ENCODE measurements at regions not wholly inside any gene's neighbourhood (a gene's known extent, or its start where the extent isn't known, plus 50 kb on each side); places are given as distances from the start of the nearest gene placed in this dataset.
"Not testable (repeated sequence)": the region's sequence is repeated elsewhere in the genome, so short reads cannot be mapped to it uniquely, and the experiment has no call there.

DNA sequence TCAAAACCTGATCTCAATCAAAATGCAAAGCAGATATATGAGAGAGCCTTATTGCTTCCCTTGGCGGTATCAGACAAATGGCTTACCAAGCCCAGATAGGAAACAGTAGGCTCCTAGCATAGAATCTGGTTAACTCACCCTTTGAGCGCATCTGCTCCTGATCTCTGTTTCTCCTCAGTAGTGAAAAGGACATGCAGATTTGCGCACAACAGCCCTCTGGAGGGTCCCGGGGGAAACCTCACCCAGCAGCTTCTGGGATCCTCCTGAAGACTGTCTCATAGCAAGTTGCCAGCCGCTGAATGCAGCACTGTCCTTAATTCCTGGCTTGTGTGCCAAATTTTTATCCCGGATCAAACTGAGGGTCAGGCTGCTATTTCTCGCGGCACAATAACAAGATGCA, 192.2 kb downstream of the FASLG start:
- peak; percentile 93 for ATAC-seq
- no peak for TF ChIP-seq ARNTL (CRISPR knock-in tag; IDR thresholded peaks at IDR 0.05; ENCODE audit: borderline replicate concordance, low read depth)
- 0 out of 2 replicates have a peak, but pooled peaks have one; percentile 19 for TF ChIP-seq RARB (CRISPR knock-in tag; IDR thresholded peaks at IDR 0.05)

DNA sequence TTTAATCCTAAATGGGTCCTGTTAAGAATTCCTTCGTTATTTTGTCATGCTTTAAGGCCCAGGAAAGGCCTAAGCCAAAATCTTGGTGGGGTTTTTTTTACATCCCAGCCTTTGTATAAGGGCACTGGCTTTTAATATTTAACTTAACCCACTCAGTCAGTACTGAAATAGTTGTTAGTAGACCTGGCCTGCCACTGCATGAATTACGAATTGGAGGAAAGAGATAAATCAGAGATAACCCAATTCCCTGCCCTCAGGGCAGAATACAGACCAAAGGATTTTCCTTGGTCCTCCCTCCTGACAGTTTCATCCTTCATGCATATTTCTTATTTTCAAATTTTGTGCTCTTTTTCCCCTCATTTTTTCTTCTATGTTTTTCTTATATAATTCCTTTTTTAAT, 193.0 kb downstream of the FASLG start:
- peak; percentile 35 for ATAC-seq
- TF ChIP-seq, protein P1, sequence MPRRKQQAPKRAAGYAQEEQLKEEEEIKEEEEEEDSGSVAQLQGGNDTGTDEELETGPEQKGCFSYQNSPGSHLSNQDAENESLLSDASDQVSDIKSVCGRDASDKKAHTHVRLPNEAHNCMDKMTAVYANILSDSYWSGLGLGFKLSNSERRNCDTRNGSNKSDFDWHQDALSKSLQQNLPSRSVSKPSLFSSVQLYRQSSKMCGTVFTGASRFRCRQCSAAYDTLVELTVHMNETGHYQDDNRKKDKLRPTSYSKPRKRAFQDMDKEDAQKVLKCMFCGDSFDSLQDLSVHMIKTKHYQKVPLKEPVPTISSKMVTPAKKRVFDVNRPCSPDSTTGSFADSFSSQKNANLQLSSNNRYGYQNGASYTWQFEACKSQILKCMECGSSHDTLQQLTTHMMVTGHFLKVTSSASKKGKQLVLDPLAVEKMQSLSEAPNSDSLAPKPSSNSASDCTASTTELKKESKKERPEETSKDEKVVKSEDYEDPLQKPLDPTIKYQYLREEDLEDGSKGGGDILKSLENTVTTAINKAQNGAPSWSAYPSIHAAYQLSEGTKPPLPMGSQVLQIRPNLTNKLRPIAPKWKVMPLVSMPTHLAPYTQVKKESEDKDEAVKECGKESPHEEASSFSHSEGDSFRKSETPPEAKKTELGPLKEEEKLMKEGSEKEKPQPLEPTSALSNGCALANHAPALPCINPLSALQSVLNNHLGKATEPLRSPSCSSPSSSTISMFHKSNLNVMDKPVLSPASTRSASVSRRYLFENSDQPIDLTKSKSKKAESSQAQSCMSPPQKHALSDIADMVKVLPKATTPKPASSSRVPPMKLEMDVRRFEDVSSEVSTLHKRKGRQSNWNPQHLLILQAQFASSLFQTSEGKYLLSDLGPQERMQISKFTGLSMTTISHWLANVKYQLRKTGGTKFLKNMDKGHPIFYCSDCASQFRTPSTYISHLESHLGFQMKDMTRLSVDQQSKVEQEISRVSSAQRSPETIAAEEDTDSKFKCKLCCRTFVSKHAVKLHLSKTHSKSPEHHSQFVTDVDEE (CRISPR knock-in tag; IDR thresholded peaks at IDR 0.05): no peak
- no peak for TF ChIP-seq TCF4 (CRISPR knock-in tag; IDR thresholded peaks at IDR 0.05; ENCODE audit: borderline replicate concordance)
- no peak for TF ChIP-seq ZNF8 (CRISPR knock-in tag; IDR thresholded peaks at IDR 0.05)
- TF ChIP-seq OSR1 (CRISPR knock-in tag; IDR thresholded peaks at IDR 0.05): no peak
- TF ChIP-seq, protein P2, sequence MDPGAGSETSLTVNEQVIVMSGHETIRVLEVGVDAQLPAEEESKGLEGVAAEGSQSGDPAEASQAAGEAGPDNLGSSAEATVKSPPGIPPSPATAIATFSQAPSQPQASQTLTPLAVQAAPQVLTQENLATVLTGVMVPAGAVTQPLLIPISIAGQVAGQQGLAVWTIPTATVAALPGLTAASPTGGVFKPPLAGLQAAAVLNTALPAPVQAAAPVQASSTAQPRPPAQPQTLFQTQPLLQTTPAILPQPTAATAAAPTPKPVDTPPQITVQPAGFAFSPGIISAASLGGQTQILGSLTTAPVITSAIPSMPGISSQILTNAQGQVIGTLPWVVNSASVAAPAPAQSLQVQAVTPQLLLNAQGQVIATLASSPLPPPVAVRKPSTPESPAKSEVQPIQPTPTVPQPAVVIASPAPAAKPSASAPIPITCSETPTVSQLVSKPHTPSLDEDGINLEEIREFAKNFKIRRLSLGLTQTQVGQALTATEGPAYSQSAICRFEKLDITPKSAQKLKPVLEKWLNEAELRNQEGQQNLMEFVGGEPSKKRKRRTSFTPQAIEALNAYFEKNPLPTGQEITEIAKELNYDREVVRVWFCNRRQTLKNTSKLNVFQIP (CRISPR knock-in tag; IDR thresholded peaks at IDR 0.05; ENCODE audit: borderline replicate concordance, low read depth): no peak
- TF ChIP-seq, protein P3, sequence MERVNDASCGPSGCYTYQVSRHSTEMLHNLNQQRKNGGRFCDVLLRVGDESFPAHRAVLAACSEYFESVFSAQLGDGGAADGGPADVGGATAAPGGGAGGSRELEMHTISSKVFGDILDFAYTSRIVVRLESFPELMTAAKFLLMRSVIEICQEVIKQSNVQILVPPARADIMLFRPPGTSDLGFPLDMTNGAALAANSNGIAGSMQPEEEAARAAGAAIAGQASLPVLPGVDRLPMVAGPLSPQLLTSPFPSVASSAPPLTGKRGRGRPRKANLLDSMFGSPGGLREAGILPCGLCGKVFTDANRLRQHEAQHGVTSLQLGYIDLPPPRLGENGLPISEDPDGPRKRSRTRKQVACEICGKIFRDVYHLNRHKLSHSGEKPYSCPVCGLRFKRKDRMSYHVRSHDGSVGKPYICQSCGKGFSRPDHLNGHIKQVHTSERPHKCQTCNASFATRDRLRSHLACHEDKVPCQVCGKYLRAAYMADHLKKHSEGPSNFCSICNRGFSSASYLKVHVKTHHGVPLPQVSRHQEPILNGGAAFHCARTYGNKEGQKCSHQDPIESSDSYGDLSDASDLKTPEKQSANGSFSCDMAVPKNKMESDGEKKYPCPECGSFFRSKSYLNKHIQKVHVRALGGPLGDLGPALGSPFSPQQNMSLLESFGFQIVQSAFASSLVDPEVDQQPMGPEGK (CRISPR knock-in tag; IDR thresholded peaks at IDR 0.05; ENCODE audit: borderline replicate concordance): no peak
- TF ChIP-seq SNAI2 (CRISPR knock-in tag; IDR thresholded peaks at IDR 0.05): no peak
- no peak for TF ChIP-seq GLIS3 (CRISPR knock-in tag; IDR thresholded peaks at IDR 0.05)
- no peak for TF ChIP-seq ISL1 (CRISPR knock-in tag; IDR thresholded peaks at IDR 0.05)
- no peak for TF ChIP-seq PPARA (CRISPR knock-in tag; IDR thresholded peaks at IDR 0.05; ENCODE audit: borderline replicate concordance)
- no peak for TF ChIP-seq BACH2 (CRISPR knock-in tag; IDR thresholded peaks at IDR 0.05; ENCODE audit: borderline replicate concordance)
- TF ChIP-seq ZFP3 (CRISPR knock-in tag; IDR thresholded peaks at IDR 0.05): no peak
- no peak for TF ChIP-seq ZFP30 (CRISPR knock-in tag; IDR thresholded peaks at IDR 0.05)

DNA sequence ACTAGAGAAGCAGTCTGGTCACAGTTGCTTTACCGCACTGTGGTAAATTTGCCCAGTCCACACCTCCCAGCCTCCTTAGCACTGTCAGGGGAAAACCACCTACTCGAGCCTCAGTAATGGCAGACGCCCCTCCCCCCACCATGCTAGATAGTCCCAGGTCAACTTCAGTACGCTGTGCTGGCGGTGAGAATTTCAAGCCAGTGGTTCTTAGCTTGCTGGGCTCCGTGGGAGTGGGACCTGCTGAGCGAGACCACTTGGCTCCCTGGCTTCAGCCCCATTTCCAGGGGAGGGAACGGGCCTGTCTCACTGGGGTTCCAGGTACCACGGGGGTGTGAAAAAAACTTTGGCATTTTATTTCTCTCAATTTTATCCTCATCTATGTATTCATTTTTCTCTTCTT, 194.8 kb downstream of the TNFSF18 start:
- ATAC-seq: not testable (repeated sequence)

DNA sequence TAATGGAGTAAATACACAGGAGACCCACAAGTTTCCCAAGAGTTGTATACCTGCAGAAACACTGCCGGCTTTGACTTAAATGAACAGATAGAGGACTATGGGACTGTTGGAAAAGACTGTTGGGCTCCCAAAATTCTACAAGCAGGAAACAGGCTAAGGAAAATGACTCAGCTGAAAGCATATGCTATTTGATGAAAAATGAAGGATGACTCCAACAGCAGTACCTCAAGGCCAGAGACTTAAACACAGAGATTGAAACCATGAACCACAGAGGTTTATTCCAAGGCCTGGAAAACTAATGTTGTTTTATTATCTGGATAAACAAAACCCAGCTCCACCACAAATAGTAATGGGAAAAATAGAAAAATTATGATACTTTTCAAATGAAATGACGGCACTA, 187.7 kb downstream of the TNFSF18 start:
- ATAC-seq: no peak
- TF ChIP-seq TOX (CRISPR knock-in tag; IDR thresholded peaks at IDR 0.05; ENCODE audit: borderline replicate concordance) (no peak), BACH2 (CRISPR knock-in tag; IDR thresholded peaks at IDR 0.05; ENCODE audit: borderline replicate concordance) (no peak), OSR1 (CRISPR knock-in tag; IDR thresholded peaks at IDR 0.05) (no peak), ZNF70 (CRISPR knock-in tag; IDR thresholded peaks at IDR 0.05) (no peak), TCF4 (CRISPR knock-in tag; IDR thresholded peaks at IDR 0.05; ENCODE audit: borderline replicate concordance) (no peak), ZFP3 (CRISPR knock-in tag; IDR thresholded peaks at IDR 0.05) (no peak)
- TF ChIP-seq, protein P3 (CRISPR knock-in tag; IDR thresholded peaks at IDR 0.05; ENCODE audit: borderline replicate concordance): no peak
- TF ChIP-seq, protein P4, sequence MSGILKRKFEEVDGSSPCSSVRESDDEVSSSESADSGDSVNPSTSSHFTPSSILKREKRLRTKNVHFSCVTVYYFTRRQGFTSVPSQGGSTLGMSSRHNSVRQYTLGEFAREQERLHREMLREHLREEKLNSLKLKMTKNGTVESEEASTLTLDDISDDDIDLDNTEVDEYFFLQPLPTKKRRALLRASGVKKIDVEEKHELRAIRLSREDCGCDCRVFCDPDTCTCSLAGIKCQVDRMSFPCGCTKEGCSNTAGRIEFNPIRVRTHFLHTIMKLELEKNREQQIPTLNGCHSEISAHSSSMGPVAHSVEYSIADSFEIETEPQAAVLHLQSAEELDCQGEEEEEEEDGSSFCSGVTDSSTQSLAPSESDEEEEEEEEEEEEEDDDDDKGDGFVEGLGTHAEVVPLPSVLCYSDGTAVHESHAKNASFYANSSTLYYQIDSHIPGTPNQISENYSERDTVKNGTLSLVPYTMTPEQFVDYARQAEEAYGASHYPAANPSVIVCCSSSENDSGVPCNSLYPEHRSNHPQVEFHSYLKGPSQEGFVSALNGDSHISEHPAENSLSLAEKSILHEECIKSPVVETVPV (CRISPR knock-in tag; IDR thresholded peaks at IDR 0.05): no peak
